Muscle of arm (tissue), 1 donor: ENCODE measurements at regions not wholly inside any gene's neighbourhood (a gene's known extent, or its start where the extent isn't known, plus 50 kb on each side); places are given as distances from the start of the nearest gene placed in this dataset.

ENCODE experiments used
- DNase-seq: peaks from one replicate; pipeline ENCODE4 v3.0.0-alpha.2; 2013

DNA sequence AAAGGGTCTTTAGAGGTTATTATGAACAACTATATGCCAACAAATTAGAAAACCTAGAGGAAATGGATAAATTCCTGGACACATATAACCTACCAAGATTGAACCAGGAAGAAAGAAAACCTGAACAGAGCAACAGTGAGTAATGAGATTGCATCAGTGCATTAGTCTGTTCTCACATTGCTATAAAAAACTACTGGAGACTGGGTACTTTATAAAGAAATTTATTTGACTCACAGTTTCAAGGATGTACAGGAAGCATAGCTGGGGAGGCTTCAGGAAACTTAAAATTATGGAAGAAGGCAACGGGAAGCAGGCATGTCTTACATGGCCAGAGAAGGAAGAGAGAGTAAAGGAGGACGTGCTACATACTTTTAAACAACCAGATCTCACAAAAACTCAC, 70.8 kb upstream of the GNAZ start:
- DNase-seq, result no peak

DNA sequence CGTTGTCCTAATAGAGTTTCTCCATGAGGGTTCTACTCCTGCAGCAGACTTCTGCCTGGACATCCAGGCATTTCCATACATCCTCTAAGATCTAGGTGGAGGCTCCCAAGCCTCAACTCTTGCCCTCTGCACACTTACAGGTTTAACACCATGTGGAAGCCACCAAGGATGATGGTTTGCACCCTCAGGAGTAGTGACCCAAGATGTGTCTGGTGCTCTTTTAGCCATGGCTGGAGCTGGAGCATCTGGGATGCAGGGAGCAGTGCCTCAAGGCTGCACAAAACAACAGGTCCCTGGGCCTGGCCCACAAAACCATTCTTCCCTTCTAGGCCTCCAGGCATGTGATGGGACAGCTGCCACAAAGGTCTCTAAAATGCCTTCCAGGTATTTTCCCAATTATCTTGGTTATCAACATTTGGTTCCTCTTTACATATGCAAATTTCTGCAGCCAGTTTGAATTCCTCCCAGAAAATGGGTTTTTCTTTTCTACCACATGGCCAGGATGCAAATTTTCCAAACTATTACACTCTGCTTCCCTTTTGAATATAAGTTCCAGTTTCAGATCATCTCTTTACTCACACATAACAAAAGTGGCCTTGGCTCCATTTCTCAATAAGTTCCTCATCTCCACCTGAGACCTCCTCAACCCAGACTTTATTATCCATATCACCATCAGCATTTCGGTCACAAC, 69.5 kb upstream of the GNAZ start:
- no peak for DNase-seq

DNA sequence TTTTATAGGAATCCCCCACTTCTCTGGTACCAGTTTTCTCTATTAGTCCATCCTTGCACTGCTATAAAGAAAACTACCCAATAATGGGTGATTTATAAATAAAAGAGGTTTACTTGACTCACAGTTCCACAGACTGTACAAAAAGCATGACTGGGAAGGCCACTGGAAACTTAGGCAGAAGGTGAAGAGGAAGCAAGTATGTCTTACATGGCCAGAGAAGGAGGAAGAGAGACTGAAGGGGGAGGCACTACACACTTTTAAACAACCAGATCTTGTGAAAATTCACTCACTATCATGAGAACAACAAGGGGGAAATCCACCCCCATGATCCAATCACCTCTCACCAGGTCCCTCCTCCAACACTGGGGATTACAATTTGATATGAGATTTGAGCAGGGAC, 68.9 kb upstream of the GNAZ start:
- no peak for DNase-seq

DNA sequence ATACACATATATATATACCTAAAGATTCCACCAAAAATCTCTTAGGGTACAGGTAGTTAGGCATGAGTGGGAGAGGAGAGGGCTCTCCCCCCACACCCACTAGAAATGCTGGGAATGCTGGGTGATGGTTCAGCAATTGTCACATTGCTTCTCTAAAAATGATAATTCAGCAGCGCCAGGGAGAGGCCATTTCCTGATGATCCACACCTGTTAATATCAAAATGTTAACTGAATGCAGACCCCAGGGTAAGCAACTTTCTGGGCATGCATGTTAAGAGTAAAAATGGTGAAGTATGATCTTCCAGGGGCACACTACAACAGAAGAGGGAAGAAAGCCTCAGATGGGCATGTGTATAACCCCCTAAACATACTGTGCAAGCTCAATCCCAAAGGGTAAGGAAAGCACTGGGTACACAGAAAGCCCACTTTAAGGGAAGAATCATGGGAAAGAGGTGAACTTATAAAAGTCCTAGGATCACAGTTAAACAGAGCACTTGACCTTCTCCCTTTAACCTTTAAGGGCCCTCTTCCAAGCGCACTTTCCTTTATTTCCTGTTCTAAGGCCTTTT, 67.6 kb upstream of the GNAZ start:
- DNase-seq, result no peak

DNA sequence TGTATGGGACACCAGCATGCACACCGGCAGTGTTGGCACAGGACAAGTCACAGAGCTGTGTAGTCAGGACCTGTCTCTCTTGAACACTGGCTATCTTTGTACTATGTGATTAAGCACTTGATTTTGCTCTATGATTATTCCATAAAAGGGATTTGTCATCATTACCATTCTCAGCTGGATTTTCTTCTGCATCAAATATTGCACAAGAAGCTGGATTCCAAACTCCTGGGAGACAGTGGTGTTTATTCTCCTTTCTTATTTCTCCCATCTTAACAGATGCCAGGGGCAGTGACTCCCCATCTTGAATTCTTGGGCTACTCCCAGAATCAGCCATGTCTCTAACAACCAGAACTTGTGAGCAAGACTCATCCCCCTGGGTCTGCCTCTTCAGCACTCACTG, 62.5 kb upstream of the GNAZ start:
- no peak for DNase-seq

DNA sequence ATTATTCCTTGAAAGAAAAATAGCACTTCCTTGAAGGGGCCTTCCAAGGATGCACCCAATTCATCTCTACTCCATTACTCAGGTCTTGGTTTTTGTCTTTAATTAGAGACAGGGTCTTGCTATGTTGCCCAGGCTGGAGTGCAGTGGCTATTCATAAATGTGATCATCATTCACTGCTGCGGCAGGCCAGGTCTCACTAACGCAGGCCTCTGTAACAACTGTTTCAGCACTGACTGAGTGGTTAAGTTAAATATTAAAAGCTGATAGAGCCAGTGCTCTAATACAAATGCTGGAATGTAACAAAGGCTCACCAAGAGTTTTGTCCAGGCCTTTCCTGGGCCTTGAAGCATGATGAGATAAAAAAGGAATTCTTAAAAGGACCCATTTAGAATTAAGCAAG, 61.4 kb upstream of the GNAZ start:
- no peak for DNase-seq
